Thyroid gland (tissue), 4 donors: ENCODE measurements at regions not wholly inside any gene's neighbourhood (a gene's known extent, or its start where the extent isn't known, plus 50 kb on each side); places are given as distances from the start of the nearest gene placed in this dataset.

Experiments used
- DNase-seq, 2 donors: peaks; one replicate each; pipeline ENCODE4 v3.0.0-alpha.2; 2019
- H3K27ac ChIP-seq, 3 donors: fragments of 200-600 bp; sonication (generic); 1 replicate in 2 of 3; 2 replicates in 1 of 3; pipeline ENCODE4 v1.5.1; 2016 to 2019; ENCODE audit warnings: mild to moderate bottlenecking in 1 of 3, moderate library complexity in 1 of 3
- H3K27me3 ChIP-seq: fragments of 200-600 bp; sonication (generic); one replicate; pipeline ENCODE4 v1.5.1; 2019
- H3K36me3 ChIP-seq, 2 donors: fragments of 200-600 bp; sonication (generic); one replicate each; pipeline ENCODE4 v1.5.1; 2016 to 2019
- H3K4me1 ChIP-seq, 2 donors: fragments of 200-600 bp; sonication (generic); one replicate each; pipeline ENCODE4 v1.5.1; 2017 to 2019
- H3K4me3 ChIP-seq, 3 donors: fragments of 200-600 bp; sonication (generic); replicated peaks in 1 of 3; 1 replicate in 2 of 3; 2 replicates in 1 of 3; pipeline ENCODE4 v1.5.1; 2016; ENCODE audit warnings: mild to moderate bottlenecking in 1 of 3
- H3K9me3 ChIP-seq: fragments of 200-600 bp; sonication (generic); one replicate; pipeline ENCODE4 v1.5.1; 2017
- CTCF ChIP-seq, 6 experiments: fragments of 200-600 bp in 3 of 6; fragments of 450-650 bp in 3 of 6; sonication (generic) in 3 of 6; IDR thresholded peaks; one replicate each; pipeline ENCODE4 v1.5.1; 2016 to 2019; ENCODE audit warnings: antibody characterized with exemption in 6 of 6, mild to moderate bottlenecking in 2 of 6, inconsistent platforms in 1 of 6, moderate library complexity in 1 of 6
- POLR2A ChIP-seq, 2 donors: fragments of 450-650 bp; IDR thresholded peaks; one replicate each; pipeline ENCODE4 v1.6.1; 2017; ENCODE audit warnings: antibody characterized with exemption in 2 of 2, mild to moderate bottlenecking in 2 of 2, moderate library complexity in 1 of 2
- WGBS, 2 donors: methylation state at CpG; one replicate each; pipeline ENCODE4 v1.1.5; 2017; 5-methylcytosine and 5-hydroxymethylcytosine counted together
- intact Hi-C: fragments of 100-400 bp; cut with DNase I; formaldehyde crosslinking; loops from one replicate; pipeline ENCODE4 v1.15.1; 2023

GRCh38 chr15:58332676-58333400 lies 99.0 kb upstream of the LIPC start:
- no peak overlapping the region for H3K4me3 ChIP-seq
- no peaks in the 10 kb centered on the region for H3K27me3 ChIP-seq
- H3K9me3 ChIP-seq, result no peaks in the 10 kb centered on the region
- TF ChIP-seq POLR2A (IDR thresholded peaks at IDR 0.05), result no peak
- TF ChIP-seq CTCF (IDR thresholded peaks at IDR 0.05), result no peak
- intact Hi-C loops, result no loop called here
- peaks cover 30 to 42% of the 10 kb centered on the region in 2 donors for H3K4me1 ChIP-seq
- H3K36me3 ChIP-seq, result no peaks in the 10 kb centered on the region
- H3K27ac ChIP-seq, result peak overlapping the region; percentile 91 to 93 (median 91)
- DNase-seq, result no peak

- H3K9me3 ChIP-seq, result no peaks in the 10 kb centered on the region
- TF ChIP-seq POLR2A (IDR thresholded peaks at IDR 0.05), result no peak
- no peak for TF ChIP-seq CTCF (IDR thresholded peaks at IDR 0.05)
- 91 to 93% methylated on average over 2 of the region's 2 CpGs for WGBS, 2 donors
- no peak for DNase-seq
- no peak overlapping the region for H3K27ac ChIP-seq
- no peaks in the 10 kb centered on the region for H3K36me3 ChIP-seq
- intact Hi-C loops, result no loop called here
- H3K4me3 ChIP-seq, result no peak overlapping the region
- H3K27me3 ChIP-seq, result no peaks in the 10 kb centered on the region
- peaks cover 30 to 40% of the 10 kb centered on the region in 2 donors for H3K4me1 ChIP-seq
Measured at GRCh38 chr15:58334803-58335202, 97.0 kb upstream of the LIPC start.

GRCh38 chr15:58336161-58336560 lies 95.6 kb upstream of the LIPC start:
- TF ChIP-seq POLR2A (IDR thresholded peaks at IDR 0.05), result no peak
- no peak for TF ChIP-seq CTCF (IDR thresholded peaks at IDR 0.05)
- 33 to 42% methylated on average over 3 of the region's 3 CpGs for WGBS, 2 donors
- H3K27me3 ChIP-seq, result no peaks in the 10 kb centered on the region
- peak overlapping the region; percentile 28 to 60 (median 34) for H3K27ac ChIP-seq
- peaks cover 18 to 26% of the 10 kb centered on the region in 2 donors for H3K4me1 ChIP-seq
- no peak for DNase-seq
- no peak overlapping the region for H3K4me3 ChIP-seq
- intact Hi-C loops, result no loop called here
- H3K36me3 ChIP-seq, result no peaks in the 10 kb centered on the region
- no peaks in the 10 kb centered on the region for H3K9me3 ChIP-seq

GRCh38 chr15:58340176-58340575 lies 91.6 kb upstream of the LIPC start:
- DNase-seq, result no peak
- intact Hi-C loops, result no loop called here

More at GRCh38 chr15:58340176-58340575, 91.6 kb upstream of the LIPC start:
- TF ChIP-seq CTCF (IDR thresholded peaks at IDR 0.05), result no peak
- TF ChIP-seq POLR2A (IDR thresholded peaks at IDR 0.05), result no peak
- WGBS, 2 donors, result 94% methylated on average over 3 of the region's 3 CpGs
- Histone ChIP-seq H3K36me3 (no peaks in the 10 kb centered on the region), H3K4me3 (no peak overlapping the region), H3K4me1 (peaks cover 10 to 23% of the 10 kb centered on the region in 2 donors), H3K27ac (no peak overlapping the region), H3K27me3 (no peaks in the 10 kb centered on the region), H3K9me3 (no peaks in the 10 kb centered on the region)
